ENCODE measurements at regions not wholly inside any gene's neighbourhood (a gene's known extent, or its start where the extent isn't known, plus 50 kb on each side); places are given as distances from the start of the nearest gene placed in this dataset.

GRCh38 chr3:18225709-18226108 is 199.4 kb downstream of the SATB1 start:
- TF ChIP-seq POLR2A (IDR thresholded peaks at IDR 0.05): no peak
- TF ChIP-seq CTCF (IDR thresholded peaks at IDR 0.05 in 4 of 5, conservative IDR thresholded peaks at IDR 0.05 in 1 of 5): no peak
- H3K4me3 ChIP-seq: no peak overlapping the region
- H3K9me3 ChIP-seq: no peaks in the 10 kb centered on the region
- no peaks in the 10 kb centered on the region for H3K27me3 ChIP-seq
- no peak for DNase-seq
- intact Hi-C loops (cut with DNase I; ENCODE audit: low total_unique reads) (no loop called here), in situ Hi-C loops (cut with MboI; ENCODE audit: low sequenced_read_pairs in 4 of 4) (no loop called here)
- ATAC-seq: no peak
- H3K4me1 ChIP-seq: no peaks in the 10 kb centered on the region
- no peak overlapping the region for H3K27ac ChIP-seq
- H3K36me3 ChIP-seq: no peaks in the 10 kb centered on the region

GRCh38 chr3:18224426-18224825 is 200.7 kb downstream of the SATB1 start:
- TF ChIP-seq POLR2A (IDR thresholded peaks at IDR 0.05): no peak
- no peak for TF ChIP-seq CTCF (IDR thresholded peaks at IDR 0.05 in 4 of 5, conservative IDR thresholded peaks at IDR 0.05 in 1 of 5)
- in situ Hi-C loops (cut with MboI; ENCODE audit: low sequenced_read_pairs in 4 of 4): no loop called here
- intact Hi-C loops (cut with DNase I; ENCODE audit: low total_unique reads): no loop called here
- Histone ChIP-seq H3K36me3 (no peaks in the 10 kb centered on the region), H3K9me3 (no peaks in the 10 kb centered on the region), H3K4me1 (no peaks in the 10 kb centered on the region), H3K4me3 (no peak overlapping the region), H3K27me3 (no peaks in the 10 kb centered on the region), H3K27ac (no peak overlapping the region)
- ATAC-seq (no peak), DNase-seq (no peak)

DNA sequence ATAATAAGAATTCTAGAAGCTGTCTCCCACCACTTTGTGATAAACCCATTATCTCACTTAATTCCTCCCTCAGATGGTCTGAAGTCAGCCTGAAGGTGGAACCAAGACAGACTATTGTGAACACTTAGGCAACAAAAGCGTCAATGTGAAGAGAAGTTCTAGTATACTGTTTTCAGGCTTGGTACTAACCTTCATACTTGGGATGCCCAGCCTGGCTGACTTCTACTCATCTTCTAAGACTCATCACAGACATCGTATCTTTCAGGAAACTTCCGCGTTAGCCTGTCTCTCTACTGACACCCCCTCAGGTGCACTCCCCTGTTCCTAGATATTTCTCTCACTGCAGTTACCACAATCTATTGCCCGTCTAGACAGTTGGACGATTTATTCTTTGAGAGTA is 201.2 kb downstream of the SATB1 start:
- H3K27ac ChIP-seq: no peak overlapping the region
- no peaks in the 10 kb centered on the region for H3K27me3 ChIP-seq
- DNase-seq (no peak), ATAC-seq (no peak)
- TF ChIP-seq CTCF (IDR thresholded peaks at IDR 0.05 in 4 of 5, conservative IDR thresholded peaks at IDR 0.05 in 1 of 5): no peak
- TF ChIP-seq POLR2A (IDR thresholded peaks at IDR 0.05): no peak
- H3K36me3 ChIP-seq: no peaks in the 10 kb centered on the region
- in situ Hi-C loops (cut with MboI; ENCODE audit: low sequenced_read_pairs in 4 of 4) (no loop called here), intact Hi-C loops (cut with DNase I; ENCODE audit: low total_unique reads) (no loop called here)
- H3K9me3 ChIP-seq: no peaks in the 10 kb centered on the region
- no peak overlapping the region for H3K4me3 ChIP-seq
- no peaks in the 10 kb centered on the region for H3K4me1 ChIP-seq

DNA sequence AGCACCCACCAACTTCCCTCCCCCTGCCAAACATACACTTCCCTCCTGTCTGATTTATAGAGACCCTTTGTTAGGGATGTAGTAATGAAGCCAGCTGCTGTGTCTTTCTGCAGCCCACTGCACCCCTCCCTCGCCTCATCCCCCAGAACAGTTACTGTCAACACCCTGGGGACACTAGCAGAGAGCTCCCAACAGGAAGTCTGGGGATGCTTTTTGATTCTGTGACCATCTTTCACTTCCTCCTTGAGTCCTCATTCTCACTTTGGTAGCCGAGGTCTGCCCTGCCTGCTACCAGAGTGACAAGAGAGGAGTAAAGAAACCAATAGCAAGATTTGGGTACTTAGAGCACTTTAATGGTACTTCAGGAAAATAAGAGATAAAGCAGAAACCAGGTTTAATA is 201.6 kb downstream of the SATB1 start:
- Histone ChIP-seq H3K9me3 (no peaks in the 10 kb centered on the region), H3K27me3 (no peaks in the 10 kb centered on the region), H3K36me3 (no peaks in the 10 kb centered on the region), H3K27ac (no peak overlapping the region), H3K4me3 (no peak overlapping the region), H3K4me1 (no peaks in the 10 kb centered on the region)
- intact Hi-C loops (cut with DNase I; ENCODE audit: low total_unique reads) (no loop called here), in situ Hi-C loops (cut with MboI; ENCODE audit: low sequenced_read_pairs in 4 of 4) (no loop called here)
- no peak for DNase-seq
- no peak for ATAC-seq
- TF ChIP-seq POLR2A (IDR thresholded peaks at IDR 0.05) (no peak), CTCF (IDR thresholded peaks at IDR 0.05 in 4 of 5, conservative IDR thresholded peaks at IDR 0.05 in 1 of 5) (no peak)

- Histone ChIP-seq H3K27me3 (no peaks in the 10 kb centered on the region), H3K4me3 (no peak overlapping the region), H3K9me3 (no peaks in the 10 kb centered on the region), H3K4me1 (no peaks in the 10 kb centered on the region), H3K27ac (no peak overlapping the region), H3K36me3 (no peaks in the 10 kb centered on the region)
- DNase-seq (no peak), ATAC-seq (no peak)
- TF ChIP-seq POLR2A (IDR thresholded peaks at IDR 0.05) (no peak), CTCF (IDR thresholded peaks at IDR 0.05 in 4 of 5, conservative IDR thresholded peaks at IDR 0.05 in 1 of 5) (no peak)
- intact Hi-C loops (cut with DNase I; ENCODE audit: low total_unique reads): no loop called here
- in situ Hi-C loops (cut with MboI; ENCODE audit: low sequenced_read_pairs in 4 of 4): no loop called here
These were observed 202.5 kb downstream of the SATB1 start for GRCh38 chr3:18222686-18223085.
